Type B pancreatic cell (in vitro differentiated cells): ENCODE measurements at regions not wholly inside any gene's neighbourhood (a gene's known extent, or its start where the extent isn't known, plus 50 kb on each side); places are given as distances from the start of the nearest gene placed in this dataset.
"Not testable (repeated sequence)": the region's sequence is repeated elsewhere in the genome, so short reads cannot be mapped to it uniquely, and the experiment has no call there.

Experiments
- DNase-seq: peaks from one replicate; pipeline ENCODE4 v3.0.0; 2021; ENCODE audit warnings: mixed read lengths; ENCODE audit not compliant: unreplicated experiment; ENCODE audit errors: extremely low spot score
- H3K27ac Mint-ChIP-seq: 2 replicates; pipeline ENCODE4 v1.8.0; 2021; ENCODE audit warnings: mild to moderate bottlenecking, mixed read lengths
- H3K27me3 Mint-ChIP-seq: 2 replicates; pipeline ENCODE4 v1.8.0; 2021; ENCODE audit warnings: mixed read lengths
- H3K36me3 Mint-ChIP-seq: 2 replicates; pipeline ENCODE4 v1.8.0; 2021; ENCODE audit warnings: mixed read lengths
- H3K4me1 Mint-ChIP-seq: one replicate; pipeline ENCODE4 v1.8.0; 2021; ENCODE audit warnings: mixed read lengths; ENCODE audit not compliant: unreplicated experiment
- H3K4me3 Mint-ChIP-seq: 2 replicates; pipeline ENCODE4 v1.8.0; 2021; ENCODE audit warnings: mild to moderate bottlenecking, mixed read lengths
- H3K9me3 Mint-ChIP-seq: 2 replicates; pipeline ENCODE4 v1.8.0; 2021; ENCODE audit warnings: mixed read lengths
- CTCF ChIP-seq: fragments of 200-600 bp; sonication (generic); conservative IDR thresholded peaks from 2 replicates; pipeline ENCODE4 v1.5.0; 2021; ENCODE audit warnings: antibody characterized with exemption, mild to moderate bottlenecking

GRCh38 chr4:188783175-188783574 lies 643.9 kb downstream of the TRIML1 start:
- no peaks in the 10 kb centered on the region for H3K36me3 Mint-ChIP-seq
- no peak overlapping the region for H3K4me3 Mint-ChIP-seq
- no peak for TF ChIP-seq CTCF
- no peak for DNase-seq
- H3K27ac Mint-ChIP-seq = no peak overlapping the region
- H3K27me3 Mint-ChIP-seq = peaks cover 9% of the 10 kb centered on the region
- peaks cover 29% of the 10 kb centered on the region for H3K4me1 Mint-ChIP-seq
- H3K9me3 Mint-ChIP-seq = no peaks in the 10 kb centered on the region

- H3K9me3 Mint-ChIP-seq = no peaks in the 10 kb centered on the region
- TF ChIP-seq CTCF = no peak
- DNase-seq = no peak
- no peak overlapping the region for H3K27ac Mint-ChIP-seq
- no peaks in the 10 kb centered on the region for H3K36me3 Mint-ChIP-seq
- H3K4me3 Mint-ChIP-seq = peak overlapping the region; percentile 14
- H3K4me1 Mint-ChIP-seq = peaks cover 29% of the 10 kb centered on the region
- peaks cover 9% of the 10 kb centered on the region for H3K27me3 Mint-ChIP-seq
Measured at GRCh38 chr4:188783606-188784160, 644.4 kb downstream of the TRIML1 start.

- H3K36me3 Mint-ChIP-seq, DNase-seq, H3K27ac Mint-ChIP-seq, H3K4me3 Mint-ChIP-seq, H3K27me3 Mint-ChIP-seq, H3K9me3 Mint-ChIP-seq, H3K4me1 Mint-ChIP-seq: not testable (repeated sequence)
Measured at GRCh38 chr4:188796600-188796999, 657.4 kb downstream of the TRIML1 start.

- DNase-seq, H3K36me3 Mint-ChIP-seq, H3K4me1 Mint-ChIP-seq, H3K9me3 Mint-ChIP-seq, H3K27ac Mint-ChIP-seq, H3K4me3 Mint-ChIP-seq, H3K27me3 Mint-ChIP-seq: not testable (repeated sequence)
Measured at GRCh38 chr4:188797011-188797410, 657.8 kb downstream of the TRIML1 start.

GRCh38 chr4:188804861-188805260 lies 665.6 kb downstream of the TRIML1 start:
- TF ChIP-seq CTCF = no peak
- no peaks in the 10 kb centered on the region for H3K36me3 Mint-ChIP-seq
- H3K27me3 Mint-ChIP-seq = peaks cover 6% of the 10 kb centered on the region
- H3K4me3 Mint-ChIP-seq = no peak overlapping the region
- no peak overlapping the region for H3K27ac Mint-ChIP-seq
- DNase-seq = no peak
- H3K9me3 Mint-ChIP-seq = no peaks in the 10 kb centered on the region
- H3K4me1 Mint-ChIP-seq = peaks cover 7% of the 10 kb centered on the region

- H3K27me3 Mint-ChIP-seq = peaks cover 6% of the 10 kb centered on the region
- no peak for TF ChIP-seq CTCF
- peaks cover 7% of the 10 kb centered on the region for H3K4me1 Mint-ChIP-seq
- DNase-seq = no peak
- no peak overlapping the region for H3K4me3 Mint-ChIP-seq
- H3K9me3 Mint-ChIP-seq = peaks cover 5% of the 10 kb centered on the region
- H3K27ac Mint-ChIP-seq = no peak overlapping the region
- no peaks in the 10 kb centered on the region for H3K36me3 Mint-ChIP-seq
Measured at GRCh38 chr4:188811121-188811520, 671.9 kb downstream of the TRIML1 start.

GRCh38 chr4:188812644-188813043 lies 673.4 kb downstream of the TRIML1 start:
- no peak for TF ChIP-seq CTCF
- H3K36me3 Mint-ChIP-seq = no peaks in the 10 kb centered on the region
- H3K27me3 Mint-ChIP-seq = peaks cover 5% of the 10 kb centered on the region
- H3K9me3 Mint-ChIP-seq = peaks cover 5% of the 10 kb centered on the region
- no peak overlapping the region for H3K4me3 Mint-ChIP-seq
- no peak for DNase-seq
- H3K4me1 Mint-ChIP-seq = peaks cover 6% of the 10 kb centered on the region
- no peak overlapping the region for H3K27ac Mint-ChIP-seq
